GF-D8 (cell line): ENCODE measurements at regions not wholly inside any gene's neighbourhood (a gene's known extent, or its start where the extent isn't known, plus 50 kb on each side); places are given as distances from the start of the nearest gene placed in this dataset.

ENCODE experiments used
- DNase-seq: peaks from one replicate; lab custom pipeline; 2025; lab: John Stamatoyannopoulos, UW

- DNase-seq, result no peak
These were observed 937.7 kb upstream of the LRRN3 start for GRCh38 chr7:110153222-110153621.

GRCh38 chr7:110156511-110156910 lies 934.4 kb upstream of the LRRN3 start:
- no peak for DNase-seq

- no peak for DNase-seq
These were observed 933.1 kb upstream of the LRRN3 start for GRCh38 chr7:110157631-110158362.

- DNase-seq, result no peak
These were observed 922.9 kb upstream of the LRRN3 start for GRCh38 chr7:110168010-110168409.

GRCh38 chr7:110170841-110171240 lies 920.1 kb upstream of the LRRN3 start:
- DNase-seq, result no peak

GRCh38 chr7:110177463-110177862 lies 913.5 kb upstream of the LRRN3 start:
- DNase-seq, result no peak

GRCh38 chr7:110179037-110179436 lies 911.9 kb upstream of the LRRN3 start:
- no peak for DNase-seq

GRCh38 chr7:110181768-110182167 lies 909.2 kb upstream of the LRRN3 start:
- DNase-seq, result no peak

- DNase-seq, result no peak
These were observed 904.6 kb upstream of the LRRN3 start for GRCh38 chr7:110186334-110186733.

GRCh38 chr7:110187877-110188554 lies 902.9 kb upstream of the LRRN3 start:
- DNase-seq, result no peak

- no peak for DNase-seq
These were observed 886.4 kb upstream of the LRRN3 start for GRCh38 chr7:110204527-110204926.

GRCh38 chr7:110205899-110206298 lies 885.0 kb upstream of the LRRN3 start:
- no peak for DNase-seq

- DNase-seq, result no peak
These were observed 881.0 kb upstream of the LRRN3 start for GRCh38 chr7:110209884-110210283.

- DNase-seq, result no peak
These were observed 879.9 kb upstream of the LRRN3 start for GRCh38 chr7:110210941-110211608.

GRCh38 chr7:110224643-110225042 lies 866.3 kb upstream of the LRRN3 start:
- DNase-seq, result no peak

- DNase-seq, result no peak
These were observed 844.8 kb upstream of the LRRN3 start for GRCh38 chr7:110246118-110246517.

- no peak for DNase-seq
These were observed 837.8 kb upstream of the LRRN3 start for GRCh38 chr7:110253093-110253492.

- no peak for DNase-seq
These were observed 833.3 kb upstream of the LRRN3 start for GRCh38 chr7:110257673-110258072.

GRCh38 chr7:110262251-110262650 lies 828.7 kb upstream of the LRRN3 start:
- no peak for DNase-seq

GRCh38 chr7:110264288-110264687 lies 826.6 kb upstream of the LRRN3 start:
- DNase-seq, result no peak

GRCh38 chr7:110281362-110281761 lies 809.6 kb upstream of the LRRN3 start:
- no peak for DNase-seq

GRCh38 chr7:110283056-110283455 lies 807.9 kb upstream of the LRRN3 start:
- no peak for DNase-seq

GRCh38 chr7:110291430-110291829 lies 799.5 kb upstream of the LRRN3 start:
- no peak for DNase-seq
